HepG2 (cell line): ENCODE measurements at regions not wholly inside any gene's neighbourhood (a gene's known extent, or its start where the extent isn't known, plus 50 kb on each side); places are given as distances from the start of the nearest gene placed in this dataset.

ENCODE experiments used
- BCL6 ChIP-seq: IDR thresholded peaks from 2 replicates; pipeline ENCODE4 v1.6.1; 2016; ENCODE audit warnings: missing genetic modification reagents, missing compliant biosample characterization
- KDM3A ChIP-seq: IDR thresholded peaks from 2 replicates; pipeline ENCODE4 v1.6.1; 2018; ENCODE audit warnings: low read depth, missing compliant biosample characterization
- KLF12 ChIP-seq: sonication (generic); formaldehyde crosslinking; IDR thresholded peaks from 2 replicates; pipeline ENCODE4 v1.4.0; 2020; ENCODE audit warnings: missing genetic modification reagents, borderline replicate concordance
- NCOA1 ChIP-seq: sonication (generic); formaldehyde crosslinking; IDR thresholded peaks from 2 replicates; pipeline ENCODE4 v1.9.0; 2021; ENCODE audit warnings: missing genetic modification reagents
- RARA ChIP-seq: IDR thresholded peaks from 2 replicates; pipeline ENCODE4 v1.6.1; 2016; ENCODE audit warnings: missing genetic modification reagents, missing compliant biosample characterization
- SIN3B ChIP-seq: fragments of 150-350 bp; IDR thresholded peaks from 2 replicates; pipeline ENCODE4 v1.6.1; 2014; ENCODE audit warnings: low read length
- ZNF235 ChIP-seq: sonication (generic); formaldehyde crosslinking; IDR thresholded peaks from 2 replicates; pipeline ENCODE4 v1.8.1; 2023; ENCODE audit warnings: mild to moderate bottlenecking, missing genetic modification reagents, borderline replicate concordance
- ZNF251 ChIP-seq: sonication (generic); formaldehyde crosslinking; IDR thresholded peaks from 2 replicates; pipeline ENCODE4 v1.9.0; 2021; ENCODE audit warnings: mild to moderate bottlenecking, missing genetic modification reagents
- ZNF292 ChIP-seq: sonication (generic); formaldehyde crosslinking; IDR thresholded peaks from 2 replicates; pipeline ENCODE4 v1.8.1; 2022; ENCODE audit warnings: mild to moderate bottlenecking, low read depth, missing genetic modification reagents, borderline replicate concordance
- ZNF33B ChIP-seq: sonication (generic); formaldehyde crosslinking; IDR thresholded peaks from 2 replicates; pipeline ENCODE4 v1.5.1; 2020; ENCODE audit warnings: mild to moderate bottlenecking, missing genetic modification reagents
- ZNF629 ChIP-seq: sonication (generic); formaldehyde crosslinking; conservative IDR thresholded peaks from 2 replicates; pipeline ENCODE4 v1.5.0; 2020; ENCODE audit warnings: missing genetic modification reagents
- ZNF761 ChIP-seq: sonication (generic); formaldehyde crosslinking; conservative IDR thresholded peaks from 2 replicates; pipeline ENCODE4 v1.4.0; 2020; ENCODE audit warnings: mild to moderate bottlenecking, missing genetic modification reagents
- TF ChIP-seq, protein P1 (sequence below): sonication (generic); formaldehyde crosslinking; IDR thresholded peaks from 2 replicates; pipeline ENCODE4 v1.4.0; 2020; ENCODE audit warnings: missing genetic modification reagents, mild to moderate bottlenecking, borderline replicate concordance
- TF ChIP-seq, protein P2 (sequence below): sonication (generic); formaldehyde crosslinking; IDR thresholded peaks from 2 replicates; pipeline ENCODE4 v1.8.0; 2022; ENCODE audit warnings: missing genetic modification reagents, mild to moderate bottlenecking, inconsistent platforms, borderline replicate concordance
- TF ChIP-seq, protein P3 (sequence below): sonication (generic); formaldehyde crosslinking; IDR thresholded peaks from 2 replicates; pipeline ENCODE4 v1.8.1; 2023; ENCODE audit warnings: mild to moderate bottlenecking, moderate library complexity, missing genetic modification reagents
- TF ChIP-seq, protein P4 (sequence below): sonication (generic); formaldehyde crosslinking; IDR thresholded peaks from 2 replicates; pipeline ENCODE4 v1.8.0; 2022; ENCODE audit warnings: mild to moderate bottlenecking, missing genetic modification reagents; ENCODE audit not compliant: insufficient replicate concordance
- TF ChIP-seq, protein P5 (sequence below): sonication (generic); formaldehyde crosslinking; IDR thresholded peaks from 2 replicates; pipeline ENCODE4 v1.5.1; 2020; ENCODE audit warnings: mild to moderate bottlenecking, missing genetic modification reagents, borderline replicate concordance
- TF ChIP-seq, protein P6 (sequence below): sonication (generic); formaldehyde crosslinking; IDR thresholded peaks from 2 replicates; pipeline ENCODE4 v1.4.0; 2020; ENCODE audit warnings: missing genetic modification reagents

DNA sequence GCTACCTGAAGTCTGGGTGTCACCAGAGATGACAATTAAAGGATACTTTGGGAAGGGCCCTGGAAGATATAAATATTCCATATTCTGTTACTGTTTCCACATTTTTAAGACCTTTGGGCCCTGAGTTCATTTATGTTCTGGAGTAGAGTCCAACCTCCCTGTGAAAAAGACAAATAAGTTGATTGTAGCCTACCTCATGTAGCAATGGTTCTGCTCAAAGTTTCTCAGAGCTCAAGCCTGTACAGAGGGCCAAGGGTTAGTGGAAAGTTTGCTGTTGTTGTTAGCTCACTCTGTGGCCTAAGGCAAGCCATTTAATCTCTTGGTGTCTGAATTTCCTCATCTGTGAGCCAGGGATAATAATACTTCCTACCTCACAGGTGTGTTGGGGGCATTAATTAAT lies 284.7 kb upstream of the DDHD1 start (continued):
- TF ChIP-seq, protein P1, sequence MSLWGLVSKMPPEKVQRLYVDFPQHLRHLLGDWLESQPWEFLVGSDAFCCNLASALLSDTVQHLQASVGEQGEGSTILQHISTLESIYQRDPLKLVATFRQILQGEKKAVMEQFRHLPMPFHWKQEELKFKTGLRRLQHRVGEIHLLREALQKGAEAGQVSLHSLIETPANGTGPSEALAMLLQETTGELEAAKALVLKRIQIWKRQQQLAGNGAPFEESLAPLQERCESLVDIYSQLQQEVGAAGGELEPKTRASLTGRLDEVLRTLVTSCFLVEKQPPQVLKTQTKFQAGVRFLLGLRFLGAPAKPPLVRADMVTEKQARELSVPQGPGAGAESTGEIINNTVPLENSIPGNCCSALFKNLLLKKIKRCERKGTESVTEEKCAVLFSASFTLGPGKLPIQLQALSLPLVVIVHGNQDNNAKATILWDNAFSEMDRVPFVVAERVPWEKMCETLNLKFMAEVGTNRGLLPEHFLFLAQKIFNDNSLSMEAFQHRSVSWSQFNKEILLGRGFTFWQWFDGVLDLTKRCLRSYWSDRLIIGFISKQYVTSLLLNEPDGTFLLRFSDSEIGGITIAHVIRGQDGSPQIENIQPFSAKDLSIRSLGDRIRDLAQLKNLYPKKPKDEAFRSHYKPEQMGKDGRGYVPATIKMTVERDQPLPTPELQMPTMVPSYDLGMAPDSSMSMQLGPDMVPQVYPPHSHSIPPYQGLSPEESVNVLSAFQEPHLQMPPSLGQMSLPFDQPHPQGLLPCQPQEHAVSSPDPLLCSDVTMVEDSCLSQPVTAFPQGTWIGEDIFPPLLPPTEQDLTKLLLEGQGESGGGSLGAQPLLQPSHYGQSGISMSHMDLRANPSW: no peak
- TF ChIP-seq, protein P2, sequence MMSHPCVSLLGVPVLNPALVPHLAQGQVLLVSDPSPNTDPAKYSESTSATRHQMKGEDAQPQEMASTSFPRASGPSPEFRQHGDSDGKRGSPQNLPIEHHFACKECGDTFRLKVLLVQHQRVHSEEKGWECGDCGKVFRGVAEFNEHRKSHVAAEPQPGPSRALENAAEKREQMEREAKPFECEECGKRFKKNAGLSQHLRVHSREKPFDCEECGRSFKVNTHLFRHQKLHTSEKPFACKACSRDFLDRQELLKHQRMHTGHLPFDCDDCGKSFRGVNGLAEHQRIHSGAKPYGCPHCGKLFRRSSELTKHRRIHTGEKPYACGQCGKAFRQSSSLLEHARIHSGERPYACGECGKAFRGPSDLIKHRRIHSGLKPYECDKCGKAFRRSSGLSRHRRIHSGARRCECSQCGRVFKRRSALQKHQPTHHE (CRISPR knock-in tag): no peak
- peak; percentile 58; the same call in 1 of the 2 replicates for TF ChIP-seq ZNF292 (CRISPR knock-in tag)
- no peak for TF ChIP-seq ZNF761 (CRISPR knock-in tag)
- no peak for TF ChIP-seq ZNF629 (CRISPR knock-in tag)
- TF ChIP-seq SIN3B: no peak
- no peak; the same call in 1 of the 2 replicates for TF ChIP-seq RARA (CRISPR knock-in tag)
- TF ChIP-seq BCL6 (CRISPR knock-in tag): 0 out of 2 replicates have a peak, but pooled peaks have one; percentile 13
- no peak for TF ChIP-seq ZNF251 (CRISPR knock-in tag)
- TF ChIP-seq, protein P3, sequence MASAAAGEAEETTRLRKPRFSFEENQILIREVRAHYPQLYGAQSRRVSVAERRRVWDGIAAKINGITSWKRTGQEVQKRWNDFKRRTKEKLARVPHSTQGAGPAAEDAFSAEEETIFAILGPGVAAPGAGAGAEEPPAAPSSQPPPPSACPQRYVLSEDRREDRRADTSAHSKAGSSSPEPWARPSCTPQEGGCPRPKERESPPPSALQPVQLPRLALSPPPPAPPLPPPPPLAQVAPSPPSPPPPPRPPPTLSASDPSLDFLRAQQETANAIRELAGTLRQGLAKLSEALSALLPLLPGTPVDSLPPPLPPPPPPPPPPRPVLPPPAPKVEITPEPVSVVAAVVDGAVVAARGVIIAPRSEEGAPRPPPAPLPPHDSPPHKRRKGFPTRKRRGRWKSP: no peak
- TF ChIP-seq KLF12 (CRISPR knock-in tag): no peak
- TF ChIP-seq, protein P4, sequence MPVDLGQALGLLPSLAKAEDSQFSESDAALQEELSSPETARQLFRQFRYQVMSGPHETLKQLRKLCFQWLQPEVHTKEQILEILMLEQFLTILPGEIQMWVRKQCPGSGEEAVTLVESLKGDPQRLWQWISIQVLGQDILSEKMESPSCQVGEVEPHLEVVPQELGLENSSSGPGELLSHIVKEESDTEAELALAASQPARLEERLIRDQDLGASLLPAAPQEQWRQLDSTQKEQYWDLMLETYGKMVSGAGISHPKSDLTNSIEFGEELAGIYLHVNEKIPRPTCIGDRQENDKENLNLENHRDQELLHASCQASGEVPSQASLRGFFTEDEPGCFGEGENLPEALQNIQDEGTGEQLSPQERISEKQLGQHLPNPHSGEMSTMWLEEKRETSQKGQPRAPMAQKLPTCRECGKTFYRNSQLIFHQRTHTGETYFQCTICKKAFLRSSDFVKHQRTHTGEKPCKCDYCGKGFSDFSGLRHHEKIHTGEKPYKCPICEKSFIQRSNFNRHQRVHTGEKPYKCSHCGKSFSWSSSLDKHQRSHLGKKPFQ (CRISPR knock-in tag): no peak
- TF ChIP-seq, protein P5, sequence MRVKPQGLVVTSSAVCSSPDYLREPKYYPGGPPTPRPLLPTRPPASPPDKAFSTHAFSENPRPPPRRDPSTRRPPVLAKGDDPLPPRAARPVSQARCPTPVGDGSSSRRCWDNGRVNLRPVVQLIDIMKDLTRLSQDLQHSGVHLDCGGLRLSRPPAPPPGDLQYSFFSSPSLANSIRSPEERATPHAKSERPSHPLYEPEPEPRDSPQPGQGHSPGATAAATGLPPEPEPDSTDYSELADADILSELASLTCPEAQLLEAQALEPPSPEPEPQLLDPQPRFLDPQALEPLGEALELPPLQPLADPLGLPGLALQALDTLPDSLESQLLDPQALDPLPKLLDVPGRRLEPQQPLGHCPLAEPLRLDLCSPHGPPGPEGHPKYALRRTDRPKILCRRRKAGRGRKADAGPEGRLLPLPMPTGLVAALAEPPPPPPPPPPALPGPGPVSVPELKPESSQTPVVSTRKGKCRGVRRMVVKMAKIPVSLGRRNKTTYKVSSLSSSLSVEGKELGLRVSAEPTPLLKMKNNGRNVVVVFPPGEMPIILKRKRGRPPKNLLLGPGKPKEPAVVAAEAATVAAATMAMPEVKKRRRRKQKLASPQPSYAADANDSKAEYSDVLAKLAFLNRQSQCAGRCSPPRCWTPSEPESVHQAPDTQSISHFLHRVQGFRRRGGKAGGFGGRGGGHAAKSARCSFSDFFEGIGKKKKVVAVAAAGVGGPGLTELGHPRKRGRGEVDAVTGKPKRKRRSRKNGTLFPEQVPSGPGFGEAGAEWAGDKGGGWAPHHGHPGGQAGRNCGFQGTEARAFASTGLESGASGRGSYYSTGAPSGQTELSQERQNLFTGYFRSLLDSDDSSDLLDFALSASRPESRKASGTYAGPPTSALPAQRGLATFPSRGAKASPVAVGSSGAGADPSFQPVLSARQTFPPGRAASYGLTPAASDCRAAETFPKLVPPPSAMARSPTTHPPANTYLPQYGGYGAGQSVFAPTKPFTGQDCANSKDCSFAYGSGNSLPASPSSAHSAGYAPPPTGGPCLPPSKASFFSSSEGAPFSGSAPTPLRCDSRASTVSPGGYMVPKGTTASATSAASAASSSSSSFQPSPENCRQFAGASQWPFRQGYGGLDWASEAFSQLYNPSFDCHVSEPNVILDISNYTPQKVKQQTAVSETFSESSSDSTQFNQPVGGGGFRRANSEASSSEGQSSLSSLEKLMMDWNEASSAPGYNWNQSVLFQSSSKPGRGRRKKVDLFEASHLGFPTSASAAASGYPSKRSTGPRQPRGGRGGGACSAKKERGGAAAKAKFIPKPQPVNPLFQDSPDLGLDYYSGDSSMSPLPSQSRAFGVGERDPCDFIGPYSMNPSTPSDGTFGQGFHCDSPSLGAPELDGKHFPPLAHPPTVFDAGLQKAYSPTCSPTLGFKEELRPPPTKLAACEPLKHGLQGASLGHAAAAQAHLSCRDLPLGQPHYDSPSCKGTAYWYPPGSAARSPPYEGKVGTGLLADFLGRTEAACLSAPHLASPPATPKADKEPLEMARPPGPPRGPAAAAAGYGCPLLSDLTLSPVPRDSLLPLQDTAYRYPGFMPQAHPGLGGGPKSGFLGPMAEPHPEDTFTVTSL: peak; percentile 64; the same call in 1 of the 2 replicates
- no peak for TF ChIP-seq ZNF235 (CRISPR knock-in tag)
- no peak for TF ChIP-seq ZNF33B (CRISPR knock-in tag)
- TF ChIP-seq NCOA1 (CRISPR knock-in tag): no peak
- no peak for TF ChIP-seq KDM3A (CRISPR knock-in tag)
- TF ChIP-seq, protein P6, sequence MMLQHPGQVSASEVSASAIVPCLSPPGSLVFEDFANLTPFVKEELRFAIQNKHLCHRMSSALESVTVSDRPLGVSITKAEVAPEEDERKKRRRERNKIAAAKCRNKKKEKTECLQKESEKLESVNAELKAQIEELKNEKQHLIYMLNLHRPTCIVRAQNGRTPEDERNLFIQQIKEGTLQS (CRISPR knock-in tag): no peak
